ENCODE measurements at regions not wholly inside any gene's neighbourhood (a gene's known extent, or its start where the extent isn't known, plus 50 kb on each side); places are given as distances from the start of the nearest gene placed in this dataset.

DNA sequence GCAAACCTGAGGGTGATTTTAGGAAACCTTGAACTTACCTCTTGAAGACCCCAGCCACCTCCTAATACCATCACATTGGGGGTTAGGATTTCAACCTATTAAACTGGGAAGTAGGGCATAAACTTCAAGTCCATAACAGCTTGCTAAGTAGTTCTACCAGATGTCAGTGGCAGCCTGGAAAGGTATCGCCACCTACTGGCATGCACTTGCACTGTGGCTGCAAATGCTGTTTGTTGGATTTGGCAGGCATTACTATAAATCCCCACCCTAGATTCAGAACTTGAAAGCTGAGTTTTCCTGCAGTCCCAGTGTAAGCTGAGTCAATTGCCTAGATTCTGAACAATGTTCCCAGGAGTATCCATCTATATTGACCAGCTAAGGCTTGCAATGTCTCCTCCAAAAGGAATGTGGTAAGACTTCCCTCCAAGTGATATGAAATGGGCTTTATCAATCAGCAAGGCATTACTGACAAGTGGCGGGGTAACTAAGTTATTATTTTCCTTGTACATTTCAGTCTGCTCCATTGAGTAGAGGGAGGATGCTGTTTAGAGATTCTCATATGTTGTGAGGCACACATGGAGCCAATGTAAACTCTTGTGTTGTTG lies 474.5 kb downstream of the PTPRC start:
- TF ChIP-seq POU2F2 (IDR thresholded peaks at IDR 0.05; ENCODE audit: low read depth, low read length), result no peak
- no peak for TF ChIP-seq PAX5 (IDR thresholded peaks at IDR 0.05; ENCODE audit: insufficient read depth, low read length, severe bottlenecking)
- TF ChIP-seq POLR2A (IDR thresholded peaks at IDR 0.05; ENCODE audit: low read depth, low read length), result no peak
- no peak for FAIRE-seq
- DNase-seq (ENCODE audit: insufficient read length, low spot score), result no peak

DNA sequence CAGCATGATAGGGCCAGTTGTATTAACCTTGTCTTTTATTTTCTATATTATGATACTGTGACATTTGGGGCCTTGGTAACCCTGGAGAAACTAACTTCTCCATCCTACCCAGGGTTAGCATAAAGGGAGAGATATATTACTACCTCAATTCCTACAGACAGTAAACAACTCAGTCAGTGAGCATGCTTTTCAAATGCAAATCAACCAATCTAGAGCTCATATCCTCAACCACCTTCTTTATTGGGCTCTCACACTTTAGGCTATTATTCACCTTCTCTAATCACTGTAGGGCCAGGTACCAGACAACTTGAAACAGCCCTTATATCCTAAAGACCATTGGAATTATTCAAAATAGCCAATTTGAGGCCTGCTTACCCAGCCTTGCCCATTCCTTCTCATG lies 477.6 kb downstream of the PTPRC start:
- DNase-seq (ENCODE audit: insufficient read length, low spot score), result no peak
- FAIRE-seq, result no peak
- TF ChIP-seq SPI1 (IDR thresholded peaks at IDR 0.05; ENCODE audit: low read depth, low read length) (no peak), POLR2A (IDR thresholded peaks at IDR 0.05; ENCODE audit: low read depth, low read length) (no peak), POU2F2 (IDR thresholded peaks at IDR 0.05; ENCODE audit: low read depth, low read length) (no peak), POLR2AphosphoS5 (IDR thresholded peaks at IDR 0.05; ENCODE audit: low read depth, low read length) (no peak), PAX5 (IDR thresholded peaks at IDR 0.05; ENCODE audit: insufficient read depth, low read length, severe bottlenecking) (no peak), TAF1 (IDR thresholded peaks at IDR 0.05; ENCODE audit: low read depth, low read length) (no peak)

DNA sequence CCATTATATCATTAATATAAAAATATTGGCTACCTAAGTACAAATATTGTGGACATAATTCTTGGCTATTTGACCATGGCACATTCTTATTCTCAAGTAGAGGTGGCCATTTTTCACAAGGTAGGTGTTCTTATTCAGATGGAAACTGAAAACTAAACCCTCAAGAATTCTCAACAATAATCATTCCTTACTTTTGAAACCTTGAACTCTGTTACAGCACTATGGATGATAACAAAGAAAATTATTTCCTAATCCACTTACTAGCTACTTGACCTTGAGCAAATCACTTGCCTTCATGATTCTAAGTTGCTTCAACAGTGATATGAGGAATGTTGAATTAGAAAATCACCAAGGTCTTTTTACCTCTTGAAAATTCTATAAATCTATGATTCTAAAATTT lies 482.2 kb downstream of the PTPRC start:
- DNase-seq (ENCODE audit: insufficient read length, low spot score) (no peak), FAIRE-seq (no peak)
- no peak for TF ChIP-seq POLR2AphosphoS5 (IDR thresholded peaks at IDR 0.05; ENCODE audit: low read depth, low read length)
- no peak for TF ChIP-seq POU2F2 (IDR thresholded peaks at IDR 0.05; ENCODE audit: low read depth, low read length)
- TF ChIP-seq POLR2A (IDR thresholded peaks at IDR 0.05; ENCODE audit: low read depth, low read length), result no peak
- TF ChIP-seq SPI1 (IDR thresholded peaks at IDR 0.05; ENCODE audit: low read depth, low read length), result no peak
- no peak for TF ChIP-seq TAF1 (IDR thresholded peaks at IDR 0.05; ENCODE audit: low read depth, low read length)
- no peak for TF ChIP-seq PAX5 (IDR thresholded peaks at IDR 0.05; ENCODE audit: insufficient read depth, low read length, severe bottlenecking)

DNA sequence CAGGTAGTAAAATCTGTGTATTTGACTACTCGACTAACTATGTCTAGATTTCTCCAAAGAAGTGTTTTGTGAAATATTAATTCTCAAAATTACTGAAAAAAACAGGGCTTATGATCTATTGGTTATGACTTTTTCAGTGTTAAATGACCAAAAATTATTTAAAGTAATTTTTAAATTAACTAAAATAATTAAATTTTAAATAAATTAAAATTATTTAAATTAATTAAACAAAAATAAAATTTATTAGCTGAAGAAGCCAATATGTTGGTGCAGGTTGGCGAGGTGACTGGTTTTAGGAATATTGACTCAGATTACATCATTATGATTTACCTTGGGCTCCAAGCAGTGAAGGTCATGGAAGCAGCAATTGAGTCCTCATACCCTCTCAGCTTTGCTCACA lies 483.2 kb downstream of the PTPRC start:
- no peak for TF ChIP-seq TAF1 (IDR thresholded peaks at IDR 0.05; ENCODE audit: low read depth, low read length)
- DNase-seq (ENCODE audit: insufficient read length, low spot score) (no peak), FAIRE-seq (no peak)

DNA sequence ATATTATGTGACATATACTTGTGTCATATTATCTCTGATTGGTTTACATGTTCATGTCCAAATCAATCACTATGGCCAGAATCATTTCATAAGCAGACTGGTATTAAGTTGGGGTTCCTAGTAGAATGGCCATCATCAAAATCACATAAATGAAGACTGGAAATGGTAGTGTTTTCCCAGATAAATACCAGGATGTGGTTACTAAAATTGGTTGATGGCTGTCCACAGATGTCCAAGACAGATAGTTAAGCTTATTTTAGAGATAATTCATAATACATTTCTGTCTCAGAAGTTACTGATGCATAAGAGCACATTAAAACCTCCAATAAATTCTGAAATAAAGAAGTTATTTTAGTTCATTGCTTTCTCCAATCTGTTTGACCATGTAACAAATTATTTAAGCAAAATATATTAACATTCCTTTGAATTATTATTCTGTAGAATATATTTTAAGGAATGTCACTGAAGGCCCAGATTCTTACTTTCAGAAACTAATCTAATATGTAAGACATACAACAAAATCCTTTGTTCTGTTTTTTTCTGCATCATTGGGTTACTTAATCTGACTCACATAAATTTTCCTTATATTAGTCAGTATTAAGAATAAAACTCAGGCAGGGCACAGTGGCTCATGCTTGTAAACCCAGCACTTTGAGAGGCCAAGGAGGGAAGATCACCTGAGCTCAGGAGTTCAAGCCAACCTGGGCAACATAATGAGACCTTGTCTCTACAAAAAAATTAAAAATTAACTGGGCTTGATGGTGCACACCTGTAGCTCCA lies 483.9 kb downstream of the PTPRC start:
- DNase-seq (ENCODE audit: insufficient read length, low spot score), result no peak
- TF ChIP-seq SPI1 (IDR thresholded peaks at IDR 0.05; ENCODE audit: low read depth, low read length) (no peak), POLR2AphosphoS5 (IDR thresholded peaks at IDR 0.05; ENCODE audit: low read depth, low read length) (no peak), PAX5 (IDR thresholded peaks at IDR 0.05; ENCODE audit: insufficient read depth, low read length, severe bottlenecking) (no peak), TAF1 (IDR thresholded peaks at IDR 0.05; ENCODE audit: low read depth, low read length) (no peak), POLR2A (IDR thresholded peaks at IDR 0.05; ENCODE audit: low read depth, low read length) (no peak), POU2F2 (IDR thresholded peaks at IDR 0.05; ENCODE audit: low read depth, low read length) (no peak)
- peak; percentile 45 for FAIRE-seq

DNA sequence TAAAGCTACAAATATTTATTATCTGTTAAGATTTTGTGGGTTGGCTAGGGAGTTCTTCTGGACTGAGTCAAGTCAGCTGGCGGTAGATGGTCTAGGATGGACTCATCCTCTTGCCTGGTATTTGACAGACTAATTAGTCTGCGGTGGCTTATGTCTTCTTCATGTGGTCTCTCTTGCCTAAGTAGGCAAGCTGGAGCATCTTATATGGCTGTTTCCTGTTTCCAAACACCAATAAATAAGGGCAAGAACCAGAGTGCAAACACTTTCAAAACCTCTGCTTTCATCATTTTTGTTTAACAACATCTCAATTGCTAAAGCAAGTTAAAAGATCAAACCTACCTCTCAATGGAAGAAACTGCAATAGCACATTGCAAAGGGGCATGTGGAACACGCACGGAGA lies 484.8 kb downstream of the PTPRC start:
- TF ChIP-seq POLR2A (IDR thresholded peaks at IDR 0.05; ENCODE audit: low read depth, low read length), result no peak
- TF ChIP-seq SPI1 (IDR thresholded peaks at IDR 0.05; ENCODE audit: low read depth, low read length), result no peak
- no peak for TF ChIP-seq POLR2AphosphoS5 (IDR thresholded peaks at IDR 0.05; ENCODE audit: low read depth, low read length)
- TF ChIP-seq PAX5 (IDR thresholded peaks at IDR 0.05; ENCODE audit: insufficient read depth, low read length, severe bottlenecking), result no peak
- no peak for TF ChIP-seq TAF1 (IDR thresholded peaks at IDR 0.05; ENCODE audit: low read depth, low read length)
- TF ChIP-seq POU2F2 (IDR thresholded peaks at IDR 0.05; ENCODE audit: low read depth, low read length), result no peak
- no peak for DNase-seq (ENCODE audit: insufficient read length, low spot score)
- FAIRE-seq, result no peak

DNA sequence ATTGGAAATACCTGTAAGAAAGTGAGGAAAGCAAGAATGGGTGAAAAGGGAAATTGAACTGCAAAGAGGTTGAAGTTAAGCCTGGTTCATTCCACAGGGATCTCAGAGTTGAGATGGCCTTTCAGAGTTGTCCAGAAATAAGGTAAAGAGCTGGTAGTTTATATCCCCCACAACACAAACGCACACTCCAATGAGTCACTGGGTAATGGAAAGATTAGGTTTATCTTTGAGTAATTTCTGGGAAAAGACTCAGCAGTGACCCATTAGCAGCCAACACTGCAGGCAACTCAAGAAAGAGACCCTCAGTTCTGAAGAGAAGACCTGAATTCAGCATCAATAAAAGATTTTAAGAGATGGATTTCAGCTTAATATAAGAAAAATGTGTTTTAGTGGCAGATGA lies 485.5 kb downstream of the PTPRC start:
- DNase-seq (ENCODE audit: insufficient read length, low spot score), result no peak
- TF ChIP-seq SPI1 (IDR thresholded peaks at IDR 0.05; ENCODE audit: low read depth, low read length), result no peak
- no peak for TF ChIP-seq POLR2AphosphoS5 (IDR thresholded peaks at IDR 0.05; ENCODE audit: low read depth, low read length)
- TF ChIP-seq PAX5 (IDR thresholded peaks at IDR 0.05; ENCODE audit: insufficient read depth, low read length, severe bottlenecking), result no peak
- TF ChIP-seq TAF1 (IDR thresholded peaks at IDR 0.05; ENCODE audit: low read depth, low read length), result no peak
- no peak for TF ChIP-seq POU2F2 (IDR thresholded peaks at IDR 0.05; ENCODE audit: low read depth, low read length)
- TF ChIP-seq POLR2A (IDR thresholded peaks at IDR 0.05; ENCODE audit: low read depth, low read length), result no peak
- no peak for FAIRE-seq

DNA sequence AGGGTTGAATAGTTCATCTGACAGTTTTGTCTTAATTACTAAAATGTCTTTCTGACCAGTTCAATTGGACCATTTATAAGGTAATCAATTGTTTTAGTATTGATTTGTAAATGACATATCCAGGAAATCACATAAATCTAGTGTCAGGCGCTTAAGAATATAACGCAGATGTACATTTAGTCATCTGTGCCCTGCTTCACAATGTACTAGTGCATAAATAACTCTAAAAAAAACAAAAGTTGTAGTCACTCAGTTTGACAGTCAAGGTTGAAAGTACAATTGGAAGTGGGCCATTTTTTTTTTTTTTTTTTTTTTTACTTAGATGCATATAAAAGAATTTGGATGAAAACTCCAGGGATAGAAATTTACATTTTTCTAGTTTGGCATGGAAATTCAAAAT lies 490.4 kb downstream of the PTPRC start:
- TF ChIP-seq POU2F2 (IDR thresholded peaks at IDR 0.05; ENCODE audit: low read depth, low read length), result no peak
- TF ChIP-seq POLR2A (IDR thresholded peaks at IDR 0.05; ENCODE audit: low read depth, low read length), result no peak
- no peak for TF ChIP-seq SPI1 (IDR thresholded peaks at IDR 0.05; ENCODE audit: low read depth, low read length)
- TF ChIP-seq TAF1 (IDR thresholded peaks at IDR 0.05; ENCODE audit: low read depth, low read length), result no peak
- TF ChIP-seq POLR2AphosphoS5 (IDR thresholded peaks at IDR 0.05; ENCODE audit: low read depth, low read length), result no peak
- TF ChIP-seq PAX5 (IDR thresholded peaks at IDR 0.05; ENCODE audit: insufficient read depth, low read length, severe bottlenecking), result no peak
- FAIRE-seq, result peak; percentile 52
- DNase-seq (ENCODE audit: insufficient read length, low spot score), result no peak

DNA sequence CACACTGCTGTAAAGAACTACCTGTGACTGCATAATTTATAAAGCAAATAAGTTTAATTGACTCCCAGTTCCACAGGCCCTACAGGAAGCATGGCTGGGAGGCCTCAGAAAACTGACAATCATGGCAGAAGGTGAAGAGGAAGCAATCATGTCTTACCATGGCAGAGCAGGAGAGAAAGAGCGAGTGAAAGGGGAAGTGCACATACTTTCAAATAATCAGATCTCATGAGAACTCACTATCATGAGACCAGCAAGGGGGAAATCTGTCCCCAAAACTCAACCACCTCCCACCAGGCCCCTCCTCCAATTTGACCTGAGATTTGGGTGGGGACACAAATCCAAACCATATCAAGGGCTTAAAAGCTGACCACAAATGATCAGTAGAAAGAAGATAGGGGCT lies 493.2 kb downstream of the PTPRC start:
- peak; percentile 73 for FAIRE-seq
- TF ChIP-seq POLR2A (IDR thresholded peaks at IDR 0.05; ENCODE audit: low read depth, low read length) (no peak), SPI1 (IDR thresholded peaks at IDR 0.05; ENCODE audit: low read depth, low read length) (peak; percentile 66)
- no peak for DNase-seq (ENCODE audit: insufficient read length, low spot score)

DNA sequence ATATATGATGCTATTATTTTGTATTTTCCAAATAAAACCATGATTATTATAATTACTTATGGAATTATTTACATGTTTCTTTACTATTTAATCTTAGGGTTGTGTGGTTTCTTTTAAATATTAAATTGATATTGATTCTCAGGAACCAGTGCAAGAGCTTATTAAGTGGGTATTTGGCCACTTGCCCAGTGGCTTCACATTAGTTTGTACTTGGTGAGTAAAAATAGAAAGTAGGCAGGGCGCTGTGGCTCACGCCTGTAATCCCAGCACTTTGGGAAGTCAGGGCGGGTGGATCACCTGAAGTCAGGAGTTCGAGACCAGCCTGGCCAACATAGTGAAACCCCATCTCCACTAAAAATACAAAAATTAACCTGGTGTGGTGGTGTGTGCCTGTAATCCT lies 497.1 kb downstream of the PTPRC start:
- TF ChIP-seq TAF1 (IDR thresholded peaks at IDR 0.05; ENCODE audit: low read depth, low read length) (no peak), SPI1 (IDR thresholded peaks at IDR 0.05; ENCODE audit: low read depth, low read length) (no peak), POLR2A (IDR thresholded peaks at IDR 0.05; ENCODE audit: low read depth, low read length) (no peak), POU2F2 (IDR thresholded peaks at IDR 0.05; ENCODE audit: low read depth, low read length) (no peak), PAX5 (IDR thresholded peaks at IDR 0.05; ENCODE audit: insufficient read depth, low read length, severe bottlenecking) (no peak), POLR2AphosphoS5 (IDR thresholded peaks at IDR 0.05; ENCODE audit: low read depth, low read length) (no peak)
- FAIRE-seq (no peak), DNase-seq (ENCODE audit: insufficient read length, low spot score) (no peak)
